Endothelial cell of umbilical vein (primary cell): ENCODE measurements at regions not wholly inside any gene's neighbourhood (a gene's known extent, or its start where the extent isn't known, plus 50 kb on each side); places are given as distances from the start of the nearest gene placed in this dataset.

Source experiments
- BruUV-seq: library from RNA; stranded (reverse); fragments of 400-500 nt; replicated peaks from 2 replicates; lab custom pipeline; 2021; lab: Mats Ljungman, UMichigan
- CTCF ChIA-PET: fragments of 300-600, 350-600 bp; sonication (Branson Sonifier 250); formaldehyde crosslinking; loops from one replicate; lab custom pipeline; 2021; ENCODE audit warnings: antibody characterized with exemption, inconsistent platforms; lab: Charles Lee
- POLR2A ChIA-PET: fragments of 300-600, 350-600 bp; sonication (Branson Sonifier 250); formaldehyde crosslinking; loops from one replicate; lab custom pipeline; 2021; ENCODE audit warnings: antibody characterized with exemption, inconsistent platforms; lab: Charles Lee
- DNase-seq: peaks from one replicate; pipeline ENCODE4 v3.0.0-alpha.2; 2011; ENCODE audit warnings: low read depth, low spot score
- FAIRE-seq: peaks from 2 replicates; lab custom pipeline; 2011; peaks lifted over from hg19 to GRCh38; lab: Jason Lieb, UNC
- H2AFZ ChIP-seq: 2 replicates; pipeline ENCODE4 v1.6.0; 2012; ENCODE audit warnings: low read depth, low read length, control low read depth, inconsistent platforms
- H3K27ac ChIP-seq: 2 replicates; pipeline ENCODE4 v1.5.1; 2011; ENCODE audit warnings: low read depth, mild to moderate bottlenecking, control low read depth, low read length, moderate library complexity; ENCODE audit not compliant: insufficient read depth
- H3K27me3 ChIP-seq, 2 experiments: 2 replicates each; pipeline versions ENCODE4 v1.6.0 to v1.6.1; 2011; ENCODE audit warnings: low read length in 2 of 2, mixed read lengths in 1 of 2; ENCODE audit not compliant: control insufficient read depth in 2 of 2, insufficient read depth in 2 of 2
- H3K36me3 ChIP-seq, 2 experiments: 2 replicates in 1 of 2; 3 replicates in 1 of 2; pipeline ENCODE4 v1.5.1; 2011; ENCODE audit warnings: low read length in 2 of 2, mild to moderate bottlenecking in 1 of 2, moderate library complexity in 1 of 2; ENCODE audit not compliant: control insufficient read depth in 2 of 2, insufficient read depth in 2 of 2; ENCODE audit errors: extremely low read depth in 1 of 2
- H3K4me1 ChIP-seq: 3 replicates; pipeline ENCODE4 v1.5.1; 2011; ENCODE audit warnings: mild to moderate bottlenecking, low read length; ENCODE audit not compliant: control insufficient read depth, insufficient read depth; ENCODE audit errors: extremely low read depth
- H3K4me2 ChIP-seq: 2 replicates; pipeline ENCODE4 v1.6.1; 2011; ENCODE audit warnings: low read length, control low read depth, mixed read lengths; ENCODE audit not compliant: insufficient read depth
- H3K4me3 ChIP-seq, 3 experiments: fragments of 200-600 bp in 1 of 3; sonication (generic), shearing (Covaris generic) in 1 of 3; replicated peaks in 1 of 3; 2 replicates each; pipeline ENCODE4 v1.5.1; 2011 to 2016; ENCODE audit warnings: control low read depth in 3 of 3, low read length in 3 of 3, mild to moderate bottlenecking in 2 of 3, inconsistent platforms in 1 of 3, low read depth in 1 of 3, moderate library complexity in 1 of 3; ENCODE audit not compliant: insufficient read depth in 1 of 3
- H3K79me2 ChIP-seq: 2 replicates; pipeline ENCODE4 v1.6.0; 2012; ENCODE audit warnings: low read length, inconsistent platforms; ENCODE audit not compliant: control insufficient read depth, insufficient read depth
- H3K9ac ChIP-seq: replicated peaks from 2 replicates; pipeline ENCODE3; 2011; ENCODE audit warnings: low read length, control low read depth; ENCODE audit not compliant: insufficient read depth; ENCODE audit errors: extremely low read depth
- H3K9me1 ChIP-seq: replicated peaks from 3 replicates; pipeline ENCODE4 v1.6.0; 2011; ENCODE audit warnings: mild to moderate bottlenecking, low read length; ENCODE audit not compliant: control insufficient read depth, insufficient read depth; ENCODE audit errors: extremely low read depth
- H3K9me3 ChIP-seq: replicated peaks from 2 replicates; pipeline ENCODE4 v1.5.1; 2012; ENCODE audit warnings: low read length, inconsistent platforms; ENCODE audit not compliant: control insufficient read depth, insufficient read depth
- H4K20me1 ChIP-seq: replicated peaks from 2 replicates; pipeline ENCODE3; 2011; ENCODE audit warnings: mild to moderate bottlenecking, low read length; ENCODE audit not compliant: control insufficient read depth, insufficient read depth; ENCODE audit errors: extremely low read depth
- EZH2 ChIP-seq: IDR thresholded peaks from 2 replicates; pipeline ENCODE4 v1.6.1; 2012; ENCODE audit warnings: borderline replicate concordance, low read depth, mild to moderate bottlenecking, moderate library complexity, low read length, inconsistent platforms; ENCODE audit not compliant: severe bottlenecking
- FOS ChIP-seq: IDR thresholded peaks from 2 replicates; pipeline ENCODE4 v1.6.1; 2011; ENCODE audit warnings: mild to moderate bottlenecking, low read length, moderate library complexity, borderline replicate concordance; ENCODE audit not compliant: insufficient read depth
- GATA2 ChIP-seq: IDR thresholded peaks from 2 replicates; pipeline ENCODE4 v1.7.0; 2011; ENCODE audit warnings: low read depth, mild to moderate bottlenecking, moderate library complexity, mixed read lengths, low read length; ENCODE audit not compliant: insufficient read length, insufficient read depth
- JUN ChIP-seq: IDR thresholded peaks from 2 replicates; pipeline ENCODE4 v1.6.1; 2011; ENCODE audit warnings: borderline replicate concordance, low read depth; ENCODE audit not compliant: insufficient read length, insufficient read depth
- MYC ChIP-seq: IDR thresholded peaks from one replicate; pipeline ENCODE4 v1.6.1; 2011; ENCODE audit warnings: mild to moderate bottlenecking, low read depth, low read length
- POLR2A ChIP-seq: IDR thresholded peaks from 2 replicates; pipeline ENCODE4 v1.6.1; 2012; ENCODE audit warnings: low read depth, mild to moderate bottlenecking, control low read depth, low read length
- POLR2AphosphoS5 ChIP-seq: IDR thresholded peaks from 2 replicates; pipeline ENCODE4 v1.6.1; 2012; ENCODE audit warnings: low read depth, mild to moderate bottlenecking, control low read depth, low read length, moderate library complexity; ENCODE audit not compliant: insufficient read depth
- dilution Hi-C: fragments of 300-500 bp; cut with MboI; formaldehyde crosslinking; loops from one replicate; pipeline ENCODE4 v1.15.0; 2019; ENCODE audit warnings: low sequenced_read_pairs; ENCODE audit not compliant: extremely low pct_ligation_motif_present
- intact Hi-C: fragments of 100-400 bp; cut with micrococcal nuclease; formaldehyde crosslinking; loops from one replicate; pipeline ENCODE4 v1.10.0; 2022
- TF ChIP-seq, protein P1 (sequence below): IDR thresholded peaks from 2 replicates; pipeline ENCODE4 v1.6.1; 2011; ENCODE audit not compliant: insufficient read depth, insufficient read length
- TF ChIP-seq, protein P2 (sequence below), 2 donors: IDR thresholded peaks; 1 replicate in 1 of 2; 2 replicates in 1 of 2; pipeline ENCODE4 v1.5.1; 2011; ENCODE audit warnings: low read length in 2 of 2, mild to moderate bottlenecking in 2 of 2, moderate library complexity in 2 of 2, control low read depth in 1 of 2, inconsistent platforms in 1 of 2, low read depth in 1 of 2; ENCODE audit not compliant: insufficient read depth in 1 of 2; ENCODE audit errors: extremely low read depth in 1 of 2

DNA sequence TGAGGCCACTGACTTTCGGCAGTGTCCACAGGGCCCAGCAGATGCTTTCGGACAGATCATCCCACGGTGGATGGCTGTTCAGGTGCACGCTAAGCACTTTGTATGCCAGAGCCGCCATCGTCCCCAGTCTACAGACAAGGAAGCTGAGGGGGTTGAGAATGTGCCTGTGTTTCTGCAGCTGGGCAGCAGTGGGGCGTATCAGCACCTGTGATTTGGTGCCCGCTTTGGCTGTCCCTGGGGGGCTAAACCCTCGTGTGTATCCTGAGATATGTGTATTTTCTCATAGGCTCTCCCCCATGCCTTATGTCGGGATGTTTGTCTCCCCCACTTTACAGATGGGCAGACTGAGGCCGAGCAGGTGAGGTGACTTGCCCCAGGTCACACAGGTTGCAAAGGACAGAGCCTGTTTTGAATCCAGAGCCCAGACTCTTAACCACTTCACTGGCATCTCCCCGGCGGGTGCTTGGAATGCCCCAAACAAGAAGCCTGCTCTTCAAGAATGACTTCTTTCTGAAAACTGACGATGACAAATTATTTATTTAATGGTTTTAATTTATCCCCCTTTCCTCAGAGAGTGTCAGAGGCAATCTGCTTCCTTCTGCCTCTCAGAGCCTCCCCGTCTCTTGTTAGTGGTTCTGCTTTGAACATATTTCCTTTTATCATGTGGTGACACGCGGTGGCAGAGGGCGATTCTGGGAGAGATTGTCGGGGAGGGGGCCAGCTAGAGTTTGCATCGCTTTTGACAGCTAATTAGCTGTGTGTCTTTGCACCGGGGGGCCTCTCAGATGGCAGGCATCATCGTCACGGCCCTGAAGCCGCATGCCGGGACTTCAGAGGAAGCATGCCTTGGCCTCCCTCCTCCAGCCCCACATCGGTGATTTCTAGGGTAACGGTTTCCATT lies 149.6 kb upstream of the CIBAR2 start:
- no peaks in the 10 kb centered on the region for H3K27me3 ChIP-seq
- no peak overlapping the region for H3K9ac ChIP-seq
- no peaks in the 10 kb centered on the region for H3K4me1 ChIP-seq
- H3K79me2 ChIP-seq = no peaks in the 10 kb centered on the region
- no TSS peak for BruUV-seq
- FAIRE-seq = no peak
- dilution Hi-C loops (no loop called here), intact Hi-C loops (no loop called here)
- no peaks in the 10 kb centered on the region for H3K36me3 ChIP-seq
- H3K27ac ChIP-seq = no peak overlapping the region
- H3K9me3 ChIP-seq = no peaks in the 10 kb centered on the region
- POLR2A ChIA-PET = no interaction called here
- H3K4me3 ChIP-seq = no peak overlapping the region
- DNase-seq = no peak
- H3K9me1 ChIP-seq = no peaks in the 10 kb centered on the region
- no peaks in the 10 kb centered on the region for H4K20me1 ChIP-seq
- CTCF ChIA-PET = interaction anchor here (1.0 to 5.9 kb wide), 4 partner anchors 9 to 17 kb away, joined by 3 to 31 read pairs (median 6); no protein-coding TSS in a partner anchor
- no peak overlapping the region for H2AFZ ChIP-seq
- TF ChIP-seq JUN = no peak
- TF ChIP-seq FOS = no peak
- no peak for TF ChIP-seq GATA2
- no peak for TF ChIP-seq EZH2
- TF ChIP-seq POLR2AphosphoS5 = no peak
- TF ChIP-seq MYC = no peak
- no peak for TF ChIP-seq POLR2A
- TF ChIP-seq, protein P1, sequence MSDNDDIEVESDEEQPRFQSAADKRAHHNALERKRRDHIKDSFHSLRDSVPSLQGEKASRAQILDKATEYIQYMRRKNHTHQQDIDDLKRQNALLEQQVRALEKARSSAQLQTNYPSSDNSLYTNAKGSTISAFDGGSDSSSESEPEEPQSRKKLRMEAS = no peak
- TF ChIP-seq, protein P2, sequence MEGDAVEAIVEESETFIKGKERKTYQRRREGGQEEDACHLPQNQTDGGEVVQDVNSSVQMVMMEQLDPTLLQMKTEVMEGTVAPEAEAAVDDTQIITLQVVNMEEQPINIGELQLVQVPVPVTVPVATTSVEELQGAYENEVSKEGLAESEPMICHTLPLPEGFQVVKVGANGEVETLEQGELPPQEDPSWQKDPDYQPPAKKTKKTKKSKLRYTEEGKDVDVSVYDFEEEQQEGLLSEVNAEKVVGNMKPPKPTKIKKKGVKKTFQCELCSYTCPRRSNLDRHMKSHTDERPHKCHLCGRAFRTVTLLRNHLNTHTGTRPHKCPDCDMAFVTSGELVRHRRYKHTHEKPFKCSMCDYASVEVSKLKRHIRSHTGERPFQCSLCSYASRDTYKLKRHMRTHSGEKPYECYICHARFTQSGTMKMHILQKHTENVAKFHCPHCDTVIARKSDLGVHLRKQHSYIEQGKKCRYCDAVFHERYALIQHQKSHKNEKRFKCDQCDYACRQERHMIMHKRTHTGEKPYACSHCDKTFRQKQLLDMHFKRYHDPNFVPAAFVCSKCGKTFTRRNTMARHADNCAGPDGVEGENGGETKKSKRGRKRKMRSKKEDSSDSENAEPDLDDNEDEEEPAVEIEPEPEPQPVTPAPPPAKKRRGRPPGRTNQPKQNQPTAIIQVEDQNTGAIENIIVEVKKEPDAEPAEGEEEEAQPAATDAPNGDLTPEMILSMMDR (IDR thresholded peaks at IDR 0.05; ENCODE audit: extremely low read depth in 1 of 2, insufficient read depth in 1 of 2, low read depth in 1 of 2, low read length in 2 of 2) = no peak
- no peak overlapping the region for H3K4me2 ChIP-seq
